Mesenchymal stem cell (in vitro differentiated cells and primary cell): ENCODE measurements at regions not wholly inside any gene's neighbourhood (a gene's known extent, or its start where the extent isn't known, plus 50 kb on each side); places are given as distances from the start of the nearest gene placed in this dataset.

Experiments used
- DNase-seq: peaks from one replicate; pipeline ENCODE4 v3.0.0-alpha.2; 2013
- H2AFZ ChIP-seq: one replicate; pipeline ENCODE4 v1.6.1; 2013; ENCODE audit warnings: low read depth, mild to moderate bottlenecking, control low read depth, inconsistent platforms, low read length, moderate library complexity
- H2AK5ac ChIP-seq: 2 replicates; pipeline ENCODE4 v1.6.1; 2013; ENCODE audit warnings: low read length, moderate library complexity, mild to moderate bottlenecking, inconsistent platforms; ENCODE audit not compliant: severe bottlenecking
- H2BK120ac ChIP-seq: one replicate; pipeline ENCODE4 v1.6.1; 2013; ENCODE audit warnings: low read depth, mild to moderate bottlenecking, inconsistent platforms, low read length, moderate library complexity
- H2BK12ac ChIP-seq, 2 experiments: one replicate each; pipeline ENCODE4 v1.6.1; 2013; ENCODE audit warnings: inconsistent platforms in 2 of 2, low read length in 2 of 2, mild to moderate bottlenecking in 2 of 2, moderate library complexity in 2 of 2, control low read depth in 1 of 2
- H2BK15ac ChIP-seq: one replicate; pipeline ENCODE4 v1.6.1; 2013; ENCODE audit warnings: mild to moderate bottlenecking, low read depth, inconsistent platforms; ENCODE audit not compliant: poor library complexity, severe bottlenecking
- H2BK5ac ChIP-seq: 2 replicates; pipeline ENCODE4 v1.6.1; 2013; ENCODE audit warnings: low read depth, mild to moderate bottlenecking, low read length, control low read depth, inconsistent platforms; ENCODE audit not compliant: poor library complexity, severe bottlenecking
- H3K14ac ChIP-seq, 2 experiments: one replicate each; pipeline ENCODE4 v1.6.1; 2013; ENCODE audit warnings: inconsistent platforms in 2 of 2, low read length in 2 of 2, control low read depth in 1 of 2, mild to moderate bottlenecking in 1 of 2, moderate library complexity in 1 of 2
- H3K18ac ChIP-seq, 2 experiments: one replicate each; pipeline ENCODE4 v1.6.1; 2013; ENCODE audit warnings: inconsistent platforms in 2 of 2, low read length in 2 of 2, control low read depth in 1 of 2, low read depth in 1 of 2, mild to moderate bottlenecking in 1 of 2
- H3K23ac ChIP-seq, 2 experiments: one replicate each; pipeline ENCODE4 v1.6.1; 2013; ENCODE audit warnings: inconsistent platforms in 2 of 2, low read length in 2 of 2, mild to moderate bottlenecking in 2 of 2, moderate library complexity in 2 of 2, control low read depth in 1 of 2
- H3K27ac ChIP-seq: 2 replicates; pipeline ENCODE4 v1.5.1; 2013; ENCODE audit warnings: mild to moderate bottlenecking, moderate library complexity, low read length, control low read depth, inconsistent platforms; ENCODE audit not compliant: poor library complexity, severe bottlenecking
- H3K27me3 ChIP-seq, 2 experiments: 2 replicates each; pipeline versions ENCODE4 v1.6.1 to v1.7.0; 2013; ENCODE audit warnings: low read length in 2 of 2, mild to moderate bottlenecking in 2 of 2, moderate library complexity in 2 of 2, control low read depth in 1 of 2, inconsistent platforms in 1 of 2; ENCODE audit not compliant: control insufficient read depth in 1 of 2, insufficient read depth in 1 of 2
- H3K36me3 ChIP-seq, 2 experiments: 2 replicates each; pipeline versions ENCODE4 v1.6.1 to v1.7.0; 2013; ENCODE audit warnings: low read length in 2 of 2, control low read depth in 1 of 2, inconsistent platforms in 1 of 2, low read depth in 1 of 2, mild to moderate bottlenecking in 1 of 2; ENCODE audit not compliant: insufficient read depth in 2 of 2, control insufficient read depth in 1 of 2
- H3K4ac ChIP-seq, 2 experiments: one replicate each; pipeline ENCODE4 v1.6.1; 2013; ENCODE audit warnings: inconsistent platforms in 2 of 2, low read length in 2 of 2, mild to moderate bottlenecking in 2 of 2, moderate library complexity in 2 of 2, control low read depth in 1 of 2, low read depth in 1 of 2
- H3K4me1 ChIP-seq: 2 replicates; pipeline ENCODE4 v1.6.1; 2013; ENCODE audit warnings: low read depth, low read length, control low read depth; ENCODE audit not compliant: control insufficient read depth, insufficient read depth
- H3K4me2 ChIP-seq: 2 replicates; pipeline ENCODE4 v1.6.1; 2013; ENCODE audit warnings: low read length, mild to moderate bottlenecking, inconsistent platforms; ENCODE audit not compliant: poor library complexity, severe bottlenecking
- H3K4me3 ChIP-seq, 2 experiments: 2 replicates each; pipeline versions ENCODE4 v1.5.1 to v1.7.0; 2013; ENCODE audit warnings: low read length in 2 of 2, mild to moderate bottlenecking in 2 of 2, control low read depth in 1 of 2, low read depth in 1 of 2; ENCODE audit not compliant: insufficient read depth in 1 of 2
- H3K79me1 ChIP-seq: replicated peaks from 2 replicates; pipeline ENCODE4 v1.6.1; 2013; ENCODE audit warnings: mild to moderate bottlenecking, control low read depth, low read length, inconsistent platforms; ENCODE audit not compliant: poor library complexity, severe bottlenecking
- H3K9ac ChIP-seq: 2 replicates; pipeline ENCODE4 v1.7.0; 2013; ENCODE audit warnings: mild to moderate bottlenecking, low read length, moderate library complexity
- H3K9me3 ChIP-seq: 2 replicates; pipeline ENCODE4 v1.7.0; 2013; ENCODE audit warnings: mild to moderate bottlenecking, low read length; ENCODE audit not compliant: control insufficient read depth
- H4K8ac ChIP-seq: one replicate; pipeline ENCODE4 v1.6.1; 2013; ENCODE audit warnings: inconsistent platforms, mild to moderate bottlenecking, low read length, moderate library complexity
- H4K91ac ChIP-seq: one replicate; pipeline ENCODE4 v1.6.1; 2013; ENCODE audit warnings: mild to moderate bottlenecking, low read length, inconsistent platforms
- WGBS: methylation state at CpG from one replicate; pipeline ENCODE4 v1.1.7; 2013; ENCODE audit warnings: mixed read lengths; 5-methylcytosine and 5-hydroxymethylcytosine counted together

- Histone ChIP-seq H3K27ac (no peak overlapping the region), H3K9ac (no peak overlapping the region), H3K14ac (no peak overlapping the region), H2AFZ (no peak overlapping the region), H3K4ac (no peak overlapping the region), H2AK5ac (no peak overlapping the region), H3K4me1 (no peaks in the 10 kb centered on the region), H2BK5ac (no peak overlapping the region), H3K4me2 (no peak overlapping the region), H3K27me3 (no peaks in the 10 kb centered on the region), H3K4me3 (no peak overlapping the region), H3K79me1 (no peaks in the 10 kb centered on the region), H4K91ac (no peak overlapping the region), H3K9me3 (peaks cover 7% of the 10 kb centered on the region), H3K23ac (no peak overlapping the region), H2BK15ac (no peak overlapping the region), H3K36me3 (no peaks in the 10 kb centered on the region), H2BK120ac (no peak overlapping the region), H4K8ac (no peak overlapping the region), H3K18ac (no peak overlapping the region), H2BK12ac (no peak overlapping the region)
- no CpG with 5 or more reads among the region's 1 CpG for WGBS
- no peak for DNase-seq
Measured at GRCh38 chr16:60143348-60143705, 1409.2 kb upstream of the GOT2 start.

- no peak overlapping the region for H3K4me2 ChIP-seq
- no peak overlapping the region for H2AFZ ChIP-seq
- no peak overlapping the region for H2BK5ac ChIP-seq
- no peaks in the 10 kb centered on the region for H3K4me1 ChIP-seq
- no peak for DNase-seq
- no peak overlapping the region for H4K8ac ChIP-seq
- H4K91ac ChIP-seq = no peak overlapping the region
- no peak overlapping the region for H3K4ac ChIP-seq
- no peak overlapping the region for H3K14ac ChIP-seq
- H3K9ac ChIP-seq = no peak overlapping the region
- H3K23ac ChIP-seq = no peak overlapping the region
- H3K9me3 ChIP-seq = peaks cover 13% of the 10 kb centered on the region
- H2BK120ac ChIP-seq = no peak overlapping the region
- H2BK12ac ChIP-seq = no peak overlapping the region
- H2AK5ac ChIP-seq = no peak overlapping the region
- no peaks in the 10 kb centered on the region for H3K27me3 ChIP-seq
- no peaks in the 10 kb centered on the region for H3K79me1 ChIP-seq
- H3K27ac ChIP-seq = no peak overlapping the region
- H2BK15ac ChIP-seq = no peak overlapping the region
- H3K18ac ChIP-seq = no peak overlapping the region
- WGBS = 80% methylated on average over 1 of the region's 1 CpG
- H3K36me3 ChIP-seq = no peaks in the 10 kb centered on the region
- H3K4me3 ChIP-seq = no peak overlapping the region
Measured at GRCh38 chr16:60142619-60143347, 1408.7 kb upstream of the GOT2 start.

DNA sequence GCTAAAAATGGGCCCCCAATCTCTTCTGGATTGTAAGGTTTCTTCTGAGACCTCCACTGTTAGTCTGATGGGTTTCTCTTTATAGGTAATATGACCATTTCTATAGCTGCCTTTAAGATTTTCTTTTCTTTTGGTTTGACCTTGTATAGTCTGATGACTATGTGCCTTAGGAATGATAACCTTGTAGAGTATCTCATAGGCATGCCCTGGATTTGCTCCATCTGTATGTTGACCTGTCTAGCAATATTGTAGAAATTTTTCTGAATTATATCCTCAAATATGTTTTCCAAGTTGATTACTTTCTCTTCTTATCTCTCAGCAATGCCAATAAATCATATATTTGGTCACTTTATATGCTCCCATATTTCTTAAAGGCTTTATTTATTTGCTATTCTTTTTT, 1403.8 kb upstream of the GOT2 start:
- no peak overlapping the region for H3K14ac ChIP-seq
- no peak overlapping the region for H4K91ac ChIP-seq
- no peaks in the 10 kb centered on the region for H3K4me1 ChIP-seq
- H3K23ac ChIP-seq = no peak overlapping the region
- H2BK15ac ChIP-seq = no peak overlapping the region
- H3K27me3 ChIP-seq = no peaks in the 10 kb centered on the region
- H4K8ac ChIP-seq = no peak overlapping the region
- H3K9ac ChIP-seq = no peak overlapping the region
- H3K79me1 ChIP-seq = no peaks in the 10 kb centered on the region
- H3K4me3 ChIP-seq = no peak overlapping the region
- H3K27ac ChIP-seq = no peak overlapping the region
- no peak overlapping the region for H2BK12ac ChIP-seq
- no peaks in the 10 kb centered on the region for H3K36me3 ChIP-seq
- H3K4me2 ChIP-seq = no peak overlapping the region
- H3K4ac ChIP-seq = no peak overlapping the region
- no peak overlapping the region for H3K18ac ChIP-seq
- no peak for DNase-seq
- no peak overlapping the region for H2AFZ ChIP-seq
- no peak overlapping the region for H2AK5ac ChIP-seq
- H3K9me3 ChIP-seq = peaks cover 24% of the 10 kb centered on the region
- H2BK120ac ChIP-seq = no peak overlapping the region
- no peak overlapping the region for H2BK5ac ChIP-seq

DNA sequence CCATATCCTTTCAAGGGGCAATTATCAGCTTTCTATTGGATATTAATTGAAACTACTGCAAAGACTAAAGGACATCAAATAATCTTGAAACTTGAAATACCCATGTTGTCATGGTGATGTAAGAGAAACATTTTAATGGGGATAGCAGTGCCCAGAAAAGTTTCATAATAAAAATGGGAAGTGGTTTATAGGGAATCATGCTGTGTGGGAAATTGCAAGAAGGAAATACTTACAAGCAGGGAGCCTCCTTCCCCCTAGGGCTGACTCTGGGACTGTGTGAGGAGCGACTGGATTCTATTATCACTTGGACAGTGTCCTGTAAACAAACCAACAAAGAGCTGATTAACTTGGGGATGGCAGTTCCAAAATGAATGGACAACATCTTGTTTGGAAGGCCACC, 1393.1 kb upstream of the GOT2 start:
- H2BK120ac ChIP-seq = no peak overlapping the region
- no peak overlapping the region for H2BK12ac ChIP-seq
- no peak overlapping the region for H2AK5ac ChIP-seq
- H4K91ac ChIP-seq = no peak overlapping the region
- H3K27ac ChIP-seq = no peak overlapping the region
- H3K27me3 ChIP-seq = no peaks in the 10 kb centered on the region
- DNase-seq = no peak
- WGBS = 63% methylated on average over 1 of the region's 1 CpG
- no peak overlapping the region for H2AFZ ChIP-seq
- H3K79me1 ChIP-seq = no peaks in the 10 kb centered on the region
- no peak overlapping the region for H3K4me2 ChIP-seq
- H4K8ac ChIP-seq = no peak overlapping the region
- H3K36me3 ChIP-seq = no peaks in the 10 kb centered on the region
- no peak overlapping the region for H3K4ac ChIP-seq
- no peak overlapping the region for H3K18ac ChIP-seq
- no peak overlapping the region for H2BK5ac ChIP-seq
- H3K4me1 ChIP-seq = no peaks in the 10 kb centered on the region
- H3K14ac ChIP-seq = no peak overlapping the region
- no peak overlapping the region for H3K9ac ChIP-seq
- no peaks in the 10 kb centered on the region for H3K9me3 ChIP-seq
- H2BK15ac ChIP-seq = no peak overlapping the region
- H3K4me3 ChIP-seq = no peak overlapping the region
- H3K23ac ChIP-seq = no peak overlapping the region
